ENCODE measurements at regions not wholly inside any gene's neighbourhood (a gene's known extent, or its start where the extent isn't known, plus 50 kb on each side); places are given as distances from the start of the nearest gene placed in this dataset.
"Not testable (repeated sequence)": the region's sequence is repeated elsewhere in the genome, so short reads cannot be mapped to it uniquely, and the experiment has no call there.

- H3K36me3 ChIP-seq (ENCODE audit: control insufficient read depth, insufficient read depth, low read length); H3K27me3 ChIP-seq (replicated peaks; ENCODE audit: control insufficient read depth, insufficient read depth, low read length, poor library complexity, severe bottlenecking); H3K27ac ChIP-seq (ENCODE audit: insufficient read depth, low read length, poor library complexity, severe bottlenecking); H3K4me1 ChIP-seq (ENCODE audit: control insufficient read depth, insufficient read depth, low read length, poor library complexity, severe bottlenecking); H3K4me3 ChIP-seq (ENCODE audit: insufficient read depth, low read depth, low read length, poor library complexity, severe bottlenecking); DNase-seq; H3K9me3 ChIP-seq (ENCODE audit: control insufficient read depth, low read length): not testable (repeated sequence)
These were observed 127.0 kb upstream of the AKAP13 start for GRCh38 chr15:85253196-85253915.

- not testable (repeated sequence) for DNase-seq; H3K36me3 ChIP-seq (ENCODE audit: control insufficient read depth, insufficient read depth, low read length); H3K9me3 ChIP-seq (ENCODE audit: control insufficient read depth, low read length); H3K27ac ChIP-seq (ENCODE audit: insufficient read depth, low read length, poor library complexity, severe bottlenecking); H3K27me3 ChIP-seq (replicated peaks; ENCODE audit: control insufficient read depth, insufficient read depth, low read length, poor library complexity, severe bottlenecking); H3K4me3 ChIP-seq (ENCODE audit: insufficient read depth, low read depth, low read length, poor library complexity, severe bottlenecking); H3K4me1 ChIP-seq (ENCODE audit: control insufficient read depth, insufficient read depth, low read length, poor library complexity, severe bottlenecking)
These were observed 125.4 kb upstream of the AKAP13 start for GRCh38 chr15:85254961-85255360.

- not testable (repeated sequence) for DNase-seq; H3K27me3 ChIP-seq (replicated peaks; ENCODE audit: control insufficient read depth, insufficient read depth, low read length, poor library complexity, severe bottlenecking); H3K4me3 ChIP-seq (ENCODE audit: insufficient read depth, low read depth, low read length, poor library complexity, severe bottlenecking); H3K9me3 ChIP-seq (ENCODE audit: control insufficient read depth, low read length); H3K4me1 ChIP-seq (ENCODE audit: control insufficient read depth, insufficient read depth, low read length, poor library complexity, severe bottlenecking); H3K36me3 ChIP-seq (ENCODE audit: control insufficient read depth, insufficient read depth, low read length); H3K27ac ChIP-seq (ENCODE audit: insufficient read depth, low read length, poor library complexity, severe bottlenecking)
These were observed 124.9 kb upstream of the AKAP13 start for GRCh38 chr15:85255502-85255901.

GRCh38 chr15:85256009-85256997 is 124.1 kb upstream of the AKAP13 start:
- not testable (repeated sequence) for H3K4me3 ChIP-seq (ENCODE audit: insufficient read depth, low read depth, low read length, poor library complexity, severe bottlenecking); H3K27me3 ChIP-seq (replicated peaks; ENCODE audit: control insufficient read depth, insufficient read depth, low read length, poor library complexity, severe bottlenecking); H3K9me3 ChIP-seq (ENCODE audit: control insufficient read depth, low read length); H3K36me3 ChIP-seq (ENCODE audit: control insufficient read depth, insufficient read depth, low read length); DNase-seq; H3K27ac ChIP-seq (ENCODE audit: insufficient read depth, low read length, poor library complexity, severe bottlenecking); H3K4me1 ChIP-seq (ENCODE audit: control insufficient read depth, insufficient read depth, low read length, poor library complexity, severe bottlenecking)

GRCh38 chr15:85258062-85258445 is 122.3 kb upstream of the AKAP13 start:
- H3K4me3 ChIP-seq (ENCODE audit: insufficient read depth, low read depth, low read length, poor library complexity, severe bottlenecking); H3K27ac ChIP-seq (ENCODE audit: insufficient read depth, low read length, poor library complexity, severe bottlenecking); H3K9me3 ChIP-seq (ENCODE audit: control insufficient read depth, low read length); H3K4me1 ChIP-seq (ENCODE audit: control insufficient read depth, insufficient read depth, low read length, poor library complexity, severe bottlenecking); DNase-seq; H3K27me3 ChIP-seq (replicated peaks; ENCODE audit: control insufficient read depth, insufficient read depth, low read length, poor library complexity, severe bottlenecking); H3K36me3 ChIP-seq (ENCODE audit: control insufficient read depth, insufficient read depth, low read length): not testable (repeated sequence)

- not testable (repeated sequence) for H3K4me3 ChIP-seq (ENCODE audit: insufficient read depth, low read depth, low read length, poor library complexity, severe bottlenecking); H3K27me3 ChIP-seq (replicated peaks; ENCODE audit: control insufficient read depth, insufficient read depth, low read length, poor library complexity, severe bottlenecking); H3K27ac ChIP-seq (ENCODE audit: insufficient read depth, low read length, poor library complexity, severe bottlenecking); H3K9me3 ChIP-seq (ENCODE audit: control insufficient read depth, low read length); DNase-seq; H3K36me3 ChIP-seq (ENCODE audit: control insufficient read depth, insufficient read depth, low read length); H3K4me1 ChIP-seq (ENCODE audit: control insufficient read depth, insufficient read depth, low read length, poor library complexity, severe bottlenecking)
These were observed 121.7 kb upstream of the AKAP13 start for GRCh38 chr15:85258559-85259209.

GRCh38 chr15:85260526-85260925 is 119.9 kb upstream of the AKAP13 start:
- DNase-seq; H3K9me3 ChIP-seq (ENCODE audit: control insufficient read depth, low read length); H3K4me3 ChIP-seq (ENCODE audit: insufficient read depth, low read depth, low read length, poor library complexity, severe bottlenecking); H3K36me3 ChIP-seq (ENCODE audit: control insufficient read depth, insufficient read depth, low read length); H3K27me3 ChIP-seq (replicated peaks; ENCODE audit: control insufficient read depth, insufficient read depth, low read length, poor library complexity, severe bottlenecking); H3K4me1 ChIP-seq (ENCODE audit: control insufficient read depth, insufficient read depth, low read length, poor library complexity, severe bottlenecking); H3K27ac ChIP-seq (ENCODE audit: insufficient read depth, low read length, poor library complexity, severe bottlenecking): not testable (repeated sequence)

GRCh38 chr15:85262461-85263055 is 117.8 kb upstream of the AKAP13 start:
- not testable (repeated sequence) for H3K9me3 ChIP-seq (ENCODE audit: control insufficient read depth, low read length); H3K4me3 ChIP-seq (ENCODE audit: insufficient read depth, low read depth, low read length, poor library complexity, severe bottlenecking); H3K4me1 ChIP-seq (ENCODE audit: control insufficient read depth, insufficient read depth, low read length, poor library complexity, severe bottlenecking); H3K36me3 ChIP-seq (ENCODE audit: control insufficient read depth, insufficient read depth, low read length); H3K27me3 ChIP-seq (replicated peaks; ENCODE audit: control insufficient read depth, insufficient read depth, low read length, poor library complexity, severe bottlenecking); DNase-seq; H3K27ac ChIP-seq (ENCODE audit: insufficient read depth, low read length, poor library complexity, severe bottlenecking)

GRCh38 chr15:85263842-85264440 is 116.5 kb upstream of the AKAP13 start:
- H3K9me3 ChIP-seq (ENCODE audit: control insufficient read depth, low read length); H3K27ac ChIP-seq (ENCODE audit: insufficient read depth, low read length, poor library complexity, severe bottlenecking); H3K4me1 ChIP-seq (ENCODE audit: control insufficient read depth, insufficient read depth, low read length, poor library complexity, severe bottlenecking); DNase-seq; H3K36me3 ChIP-seq (ENCODE audit: control insufficient read depth, insufficient read depth, low read length); H3K27me3 ChIP-seq (replicated peaks; ENCODE audit: control insufficient read depth, insufficient read depth, low read length, poor library complexity, severe bottlenecking); H3K4me3 ChIP-seq (ENCODE audit: insufficient read depth, low read depth, low read length, poor library complexity, severe bottlenecking): not testable (repeated sequence)

Data from effector memory CD4-positive, alpha-beta T cell (primary cell).